GM19468 (cell line): ENCODE measurements at regions not wholly inside any gene's neighbourhood (a gene's known extent, or its start where the extent isn't known, plus 50 kb on each side); places are given as distances from the start of the nearest gene placed in this dataset.
"Not testable (repeated sequence)": the region's sequence is repeated elsewhere in the genome, so short reads cannot be mapped to it uniquely, and the experiment has no call there.

Experiments
- ATAC-seq: cut with Tn5 transposase; IDR thresholded peaks from one replicate; pipeline ENCODE4 v1.9.1; 2021; ENCODE audit warnings: mild to moderate bottlenecking, moderate library complexity, moderate number of reproducible peaks; ENCODE audit not compliant: unreplicated experiment; ENCODE audit errors: extremely low read depth

- ATAC-seq: no peak
Observed at GRCh38 chr3:69648126-69648525, 91.1 kb upstream of the MITF start.

- no peak for ATAC-seq
Observed at GRCh38 chr3:69647511-69648110, 91.7 kb upstream of the MITF start.

GRCh38 chr3:69647081-69647480, 92.2 kb upstream of the MITF start:
- ATAC-seq: no peak

GRCh38 chr3:69646287-69647067, 92.8 kb upstream of the MITF start:
- no peak for ATAC-seq

GRCh38 chr3:69642606-69643005, 96.7 kb upstream of the MITF start:
- no peak for ATAC-seq

- ATAC-seq: no peak
Observed at GRCh38 chr3:69639851-69640250, 99.4 kb upstream of the MITF start.

GRCh38 chr3:69628951-69629350, 110.3 kb upstream of the MITF start:
- ATAC-seq: no peak

GRCh38 chr3:69613286-69613685, 126.0 kb upstream of the MITF start:
- ATAC-seq: no peak

GRCh38 chr3:69612791-69613190, 126.5 kb upstream of the MITF start:
- no peak for ATAC-seq

- not testable (repeated sequence) for ATAC-seq
Observed at GRCh38 chr3:69609566-69609965, 129.7 kb upstream of the MITF start.

GRCh38 chr3:69607466-69608305, 131.6 kb upstream of the MITF start:
- no peak for ATAC-seq

GRCh38 chr3:69605867-69606266, 133.4 kb upstream of the MITF start:
- ATAC-seq: no peak

- ATAC-seq: no peak
Observed at GRCh38 chr3:69604735-69605450, 134.4 kb upstream of the MITF start.

- no peak for ATAC-seq
Observed at GRCh38 chr3:69602112-69602511, 137.2 kb upstream of the MITF start.

GRCh38 chr3:69594286-69594685, 145.0 kb upstream of the MITF start:
- no peak for ATAC-seq

- ATAC-seq: no peak
Observed at GRCh38 chr3:69591164-69591736, 148.0 kb upstream of the MITF start.

GRCh38 chr3:69590111-69590510, 149.2 kb upstream of the MITF start:
- no peak for ATAC-seq

- ATAC-seq: no peak
Observed at GRCh38 chr3:69588170-69588569, 151.1 kb upstream of the MITF start.

- ATAC-seq: no peak
Observed at GRCh38 chr3:69585472-69585871, 153.8 kb upstream of the MITF start.

GRCh38 chr3:69582044-69582443, 157.2 kb upstream of the MITF start:
- ATAC-seq: no peak
